ENCODE measurements at regions not wholly inside any gene's neighbourhood (a gene's known extent, or its start where the extent isn't known, plus 50 kb on each side); places are given as distances from the start of the nearest gene placed in this dataset.
"Not testable (repeated sequence)": the region's sequence is repeated elsewhere in the genome, so short reads cannot be mapped to it uniquely, and the experiment has no call there.

DNA sequence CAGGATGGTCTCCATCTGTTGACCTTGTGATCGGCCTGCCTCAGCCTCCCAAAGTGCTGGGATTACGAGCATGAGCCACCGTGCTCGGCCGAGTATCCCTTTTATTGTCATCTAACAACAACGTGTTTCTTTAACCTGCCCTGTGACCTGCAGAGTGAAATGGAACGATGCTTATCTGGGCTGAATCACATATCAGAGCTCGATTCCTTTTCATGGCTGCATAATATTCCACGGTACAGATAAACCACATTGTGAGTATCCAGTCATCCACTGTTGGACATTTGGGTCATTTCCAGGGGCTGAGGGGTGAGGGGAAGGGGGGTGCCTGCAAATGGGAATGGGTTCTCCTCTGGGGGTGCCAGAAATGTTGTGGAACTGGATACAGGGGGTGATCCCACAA lies 260.0 kb downstream of the ASMT start:
- no peak for DNase-seq (ENCODE audit: insufficient read length, low spot score, missing footprints)
- Histone ChIP-seq H3K4me3 (ENCODE audit: insufficient read depth, low read length) (no peak overlapping the region), H3K27ac (ENCODE audit: low read depth, low read length) (no peak overlapping the region), H3K79me2 (ENCODE audit: insufficient read depth, low read length) (no peaks in the 10 kb centered on the region), H3K9me3 (ENCODE audit: low read depth, low read length) (no peaks in the 10 kb centered on the region), H2AFZ (ENCODE audit: low read length) (no peak overlapping the region), H3K36me3 (ENCODE audit: insufficient read depth, low read length) (no peaks in the 10 kb centered on the region), H3K4me1 (ENCODE audit: insufficient read depth, low read length) (no peaks in the 10 kb centered on the region), H3K27me3 (ENCODE audit: insufficient read depth, low read length) (no peaks in the 10 kb centered on the region), H4K20me1 (ENCODE audit: insufficient read depth, low read length) (no peaks in the 10 kb centered on the region), H3K4me2 (ENCODE audit: insufficient read depth, low read length) (no peak overlapping the region)
- TF ChIP-seq, protein P1, sequence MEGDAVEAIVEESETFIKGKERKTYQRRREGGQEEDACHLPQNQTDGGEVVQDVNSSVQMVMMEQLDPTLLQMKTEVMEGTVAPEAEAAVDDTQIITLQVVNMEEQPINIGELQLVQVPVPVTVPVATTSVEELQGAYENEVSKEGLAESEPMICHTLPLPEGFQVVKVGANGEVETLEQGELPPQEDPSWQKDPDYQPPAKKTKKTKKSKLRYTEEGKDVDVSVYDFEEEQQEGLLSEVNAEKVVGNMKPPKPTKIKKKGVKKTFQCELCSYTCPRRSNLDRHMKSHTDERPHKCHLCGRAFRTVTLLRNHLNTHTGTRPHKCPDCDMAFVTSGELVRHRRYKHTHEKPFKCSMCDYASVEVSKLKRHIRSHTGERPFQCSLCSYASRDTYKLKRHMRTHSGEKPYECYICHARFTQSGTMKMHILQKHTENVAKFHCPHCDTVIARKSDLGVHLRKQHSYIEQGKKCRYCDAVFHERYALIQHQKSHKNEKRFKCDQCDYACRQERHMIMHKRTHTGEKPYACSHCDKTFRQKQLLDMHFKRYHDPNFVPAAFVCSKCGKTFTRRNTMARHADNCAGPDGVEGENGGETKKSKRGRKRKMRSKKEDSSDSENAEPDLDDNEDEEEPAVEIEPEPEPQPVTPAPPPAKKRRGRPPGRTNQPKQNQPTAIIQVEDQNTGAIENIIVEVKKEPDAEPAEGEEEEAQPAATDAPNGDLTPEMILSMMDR (IDR thresholded peaks at IDR 0.05; ENCODE audit: extremely low read depth, low read depth, low read length): no peak

DNA sequence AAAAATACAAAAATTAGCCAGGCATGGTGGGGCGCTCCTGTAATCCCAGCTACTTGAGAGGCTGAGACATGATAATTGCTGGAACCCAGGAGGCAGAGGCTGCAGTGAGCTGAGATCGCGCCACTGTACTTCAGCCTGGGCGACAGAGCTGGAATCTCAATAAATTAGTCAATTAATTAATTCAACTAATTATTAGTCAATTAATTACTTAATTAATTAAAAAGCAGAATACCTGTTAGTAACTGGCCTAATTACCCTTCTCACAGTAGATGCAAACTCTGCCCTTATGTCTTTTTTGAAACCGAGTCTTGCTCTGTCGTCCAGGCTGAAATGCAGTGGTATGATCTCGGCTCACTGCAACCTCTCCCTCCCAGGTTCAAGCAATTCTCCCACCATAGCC lies 261.2 kb downstream of the ASMT start:
- no peak overlapping the region for H3K27ac ChIP-seq (ENCODE audit: low read depth, low read length)
- no peaks in the 10 kb centered on the region for H4K20me1 ChIP-seq (ENCODE audit: insufficient read depth, low read length)
- H3K9me3 ChIP-seq (ENCODE audit: low read depth, low read length): no peaks in the 10 kb centered on the region
- no peak overlapping the region for H3K4me3 ChIP-seq (ENCODE audit: insufficient read depth, low read length)
- no peaks in the 10 kb centered on the region for H3K4me1 ChIP-seq (ENCODE audit: insufficient read depth, low read length)
- no peak for DNase-seq (ENCODE audit: insufficient read length, low spot score, missing footprints)
- no peaks in the 10 kb centered on the region for H3K79me2 ChIP-seq (ENCODE audit: insufficient read depth, low read length)
- TF ChIP-seq, protein P1 (IDR thresholded peaks at IDR 0.05; ENCODE audit: extremely low read depth, low read depth, low read length): no peak
- H2AFZ ChIP-seq (ENCODE audit: low read length): no peak overlapping the region
- no peaks in the 10 kb centered on the region for H3K36me3 ChIP-seq (ENCODE audit: insufficient read depth, low read length)
- H3K27me3 ChIP-seq (ENCODE audit: insufficient read depth, low read length): no peaks in the 10 kb centered on the region
- H3K4me2 ChIP-seq (ENCODE audit: insufficient read depth, low read length): no peak overlapping the region

DNA sequence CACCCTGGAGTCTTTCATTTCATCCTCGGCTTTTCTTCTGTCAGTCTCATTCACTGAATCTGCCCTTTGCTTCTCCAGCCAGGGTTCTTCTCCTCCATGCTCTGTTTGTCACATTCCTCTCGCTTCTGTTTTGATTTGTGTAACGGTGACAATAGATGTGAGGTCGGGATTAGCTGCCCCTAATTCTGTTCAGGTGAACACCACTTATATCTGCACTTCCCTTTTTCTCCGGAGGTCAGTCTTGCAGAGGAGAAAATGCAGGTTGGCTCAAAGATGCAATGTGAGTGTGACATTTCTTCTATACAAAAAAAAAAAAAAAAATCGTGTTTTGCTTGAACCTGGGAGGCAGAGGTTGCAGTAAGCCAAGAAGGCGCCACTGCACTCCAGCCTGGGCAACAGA lies 262.9 kb downstream of the ASMT start:
- DNase-seq (ENCODE audit: insufficient read length, low spot score, missing footprints): no peak
- Histone ChIP-seq H3K9me3 (ENCODE audit: low read depth, low read length) (no peaks in the 10 kb centered on the region), H3K4me2 (ENCODE audit: insufficient read depth, low read length) (no peak overlapping the region), H3K4me1 (ENCODE audit: insufficient read depth, low read length) (no peaks in the 10 kb centered on the region), H3K4me3 (ENCODE audit: insufficient read depth, low read length) (no peak overlapping the region), H4K20me1 (ENCODE audit: insufficient read depth, low read length) (no peaks in the 10 kb centered on the region), H3K27ac (ENCODE audit: low read depth, low read length) (no peak overlapping the region), H3K27me3 (ENCODE audit: insufficient read depth, low read length) (no peaks in the 10 kb centered on the region), H3K79me2 (ENCODE audit: insufficient read depth, low read length) (no peaks in the 10 kb centered on the region), H2AFZ (ENCODE audit: low read length) (no peak overlapping the region), H3K36me3 (ENCODE audit: insufficient read depth, low read length) (no peaks in the 10 kb centered on the region)
- TF ChIP-seq, protein P1 (IDR thresholded peaks at IDR 0.05; ENCODE audit: extremely low read depth, low read depth, low read length): no peak

DNA sequence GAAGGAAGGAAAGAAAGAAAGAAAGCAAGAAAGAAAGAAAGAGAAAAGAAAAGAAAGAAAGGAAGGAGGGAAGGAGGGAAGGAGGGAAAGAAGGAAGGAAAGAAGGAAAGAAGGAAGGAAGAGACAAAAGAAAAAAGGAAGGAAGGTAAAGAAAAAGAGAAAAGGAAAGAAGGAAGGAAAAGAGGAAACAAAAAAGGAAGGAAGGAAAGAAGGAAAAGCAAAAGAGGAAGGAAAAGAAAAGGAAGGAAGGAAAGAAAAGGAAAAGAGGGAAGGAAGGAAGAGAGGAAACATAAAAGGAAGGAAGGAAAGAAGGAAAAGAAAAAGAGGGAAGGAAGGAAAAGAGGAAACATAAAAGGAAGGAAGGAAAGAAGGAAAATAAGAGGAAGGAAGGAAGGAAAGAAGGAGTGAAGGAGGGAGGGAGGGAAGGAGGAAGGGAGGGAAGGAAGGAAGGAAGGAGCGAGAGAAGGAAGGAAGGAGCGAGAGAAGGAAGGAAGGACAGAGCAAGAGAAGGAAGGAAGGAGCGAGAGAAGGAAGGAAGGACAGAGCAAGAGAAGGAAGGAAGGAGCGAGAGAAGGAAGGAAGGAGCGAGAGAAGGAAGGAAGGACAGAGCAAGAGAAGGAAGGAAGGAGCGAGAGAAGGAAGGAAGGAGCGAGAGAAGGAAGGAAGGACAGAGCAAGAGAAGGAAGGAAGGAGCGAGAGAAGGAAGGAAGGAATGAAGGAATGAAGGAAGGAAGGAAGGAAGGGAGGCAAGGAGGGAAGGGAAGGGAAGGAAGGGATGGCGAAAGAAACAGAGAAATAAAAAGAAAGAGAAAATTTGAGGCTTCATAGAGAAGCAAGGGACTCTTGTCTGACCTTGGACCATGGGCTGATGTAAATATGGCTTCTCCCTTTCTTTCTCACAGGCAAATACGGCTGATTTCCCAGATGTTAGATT lies 266.3 kb downstream of the ASMT start:
- H4K20me1 ChIP-seq (ENCODE audit: insufficient read depth, low read length); DNase-seq (ENCODE audit: insufficient read length, low spot score, missing footprints); H3K9me3 ChIP-seq (ENCODE audit: low read depth, low read length); H3K4me3 ChIP-seq (ENCODE audit: insufficient read depth, low read length); H3K27ac ChIP-seq (ENCODE audit: low read depth, low read length); H2AFZ ChIP-seq (ENCODE audit: low read length); H3K79me2 ChIP-seq (ENCODE audit: insufficient read depth, low read length); H3K4me2 ChIP-seq (ENCODE audit: insufficient read depth, low read length); H3K36me3 ChIP-seq (ENCODE audit: insufficient read depth, low read length); H3K4me1 ChIP-seq (ENCODE audit: insufficient read depth, low read length); H3K27me3 ChIP-seq (ENCODE audit: insufficient read depth, low read length): not testable (repeated sequence)
